Stimulated activated CD8-positive, alpha-beta memory T cell treated with anti-CD3 and anti-CD28 coated beads, Interleukin-4, amount 100 ng/mL, for 24 hours (primary cell): ENCODE measurements at regions not wholly inside any gene's neighbourhood (a gene's known extent, or its start where the extent isn't known, plus 50 kb on each side); places are given as distances from the start of the nearest gene placed in this dataset.
"Not testable (repeated sequence)": the region's sequence is repeated elsewhere in the genome, so short reads cannot be mapped to it uniquely, and the experiment has no call there.

ENCODE experiments used
- DNase-seq: peaks from one replicate; pipeline ENCODE4 v3.0.0-alpha.2; 2020; ENCODE audit warnings: low read depth

GRCh38 chr7:29701540-29701939, 104.8 kb upstream of the WIPF3 start:
- DNase-seq, result not testable (repeated sequence)

DNA sequence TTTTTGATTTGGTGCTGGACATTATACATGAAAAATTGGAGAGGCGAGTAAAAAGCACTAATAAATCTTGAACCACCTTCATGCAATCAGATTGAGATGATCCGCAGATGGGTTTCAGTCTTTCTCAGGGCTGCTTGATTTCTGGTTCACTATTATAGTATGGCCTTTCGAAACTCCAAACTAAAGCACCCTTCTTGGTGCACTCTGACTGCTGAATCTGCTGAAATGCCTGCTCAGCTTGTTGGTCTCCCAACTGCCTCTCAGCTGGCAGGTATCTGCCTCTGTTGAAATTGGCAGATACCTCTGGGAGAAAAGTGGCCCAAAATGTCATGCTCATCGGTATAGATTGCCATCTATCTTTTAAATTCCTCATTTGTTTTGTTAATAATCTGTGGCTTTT, 102.5 kb upstream of the WIPF3 start:
- not testable (repeated sequence) for DNase-seq

DNA sequence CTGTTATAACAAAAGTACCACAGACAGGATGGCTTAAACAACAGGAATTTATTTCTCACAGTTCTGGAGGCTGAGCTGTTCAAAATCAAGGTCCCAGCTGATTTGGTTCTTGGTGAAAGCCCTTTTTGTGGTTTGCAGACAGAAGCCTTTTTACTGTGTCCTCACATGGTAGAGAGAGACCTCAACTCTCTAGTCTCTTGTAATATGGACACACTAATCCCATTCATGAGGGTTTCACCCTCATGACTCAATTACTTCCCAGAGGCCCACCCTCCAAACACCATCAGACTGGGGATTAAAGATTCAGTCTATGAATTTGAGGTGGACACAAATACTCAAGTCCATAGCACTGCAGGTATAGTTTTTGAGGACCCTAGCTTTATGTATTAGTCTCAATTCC, 97.3 kb upstream of the WIPF3 start:
- DNase-seq, result not testable (repeated sequence)

GRCh38 chr7:29723127-29723526, 83.2 kb upstream of the WIPF3 start:
- DNase-seq, result not testable (repeated sequence)

DNA sequence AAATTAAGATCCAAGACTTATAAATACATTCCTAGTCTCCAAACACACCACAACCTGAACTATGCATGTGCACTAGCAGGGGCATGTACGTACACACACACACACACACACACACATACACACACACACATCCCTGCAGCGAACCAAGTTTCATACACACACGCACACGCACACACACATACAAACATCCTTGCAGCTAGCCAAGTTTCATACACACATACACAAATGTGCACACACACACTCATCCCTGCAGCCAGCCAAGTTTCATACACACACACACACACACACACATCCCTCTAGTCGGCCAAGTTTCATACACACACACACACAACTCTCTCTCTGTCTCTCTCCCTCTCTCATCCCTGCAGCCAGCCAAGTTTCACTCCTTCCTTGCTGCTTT, 82.7 kb upstream of the WIPF3 start:
- no peak for DNase-seq

DNA sequence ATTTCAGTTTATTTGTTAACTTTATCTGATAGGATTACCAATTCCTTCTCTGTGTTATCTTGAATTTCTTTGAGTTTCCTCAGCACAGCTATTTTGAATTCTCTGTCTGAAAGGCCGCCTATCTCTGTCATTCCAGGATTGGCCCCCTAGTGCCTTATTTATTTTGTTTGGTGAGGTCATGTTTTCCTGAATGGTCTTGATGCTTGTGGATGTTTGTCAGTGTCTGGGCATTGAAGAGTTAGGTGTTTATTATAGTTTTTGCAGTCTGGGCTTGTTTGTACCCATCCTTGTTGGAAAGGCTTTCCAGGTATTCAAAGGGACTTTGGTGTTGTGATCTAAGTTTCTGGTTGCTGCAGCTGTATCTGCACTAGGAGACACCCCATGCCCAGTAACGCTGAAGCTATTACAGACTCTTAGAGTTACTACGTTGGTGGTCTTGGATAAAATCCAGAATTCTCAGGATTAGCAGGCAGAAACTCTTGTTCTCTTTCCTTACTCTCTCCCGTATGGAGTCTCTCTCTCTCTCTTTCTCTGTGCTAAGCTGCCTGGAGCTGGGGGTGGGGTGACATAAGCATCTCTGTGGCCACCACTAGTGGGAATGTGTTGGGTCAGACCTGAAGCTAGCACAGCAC, 76.7 kb upstream of the WIPF3 start:
- not testable (repeated sequence) for DNase-seq

GRCh38 chr7:29734246-29734731, 72.0 kb upstream of the WIPF3 start:
- no peak for DNase-seq

DNA sequence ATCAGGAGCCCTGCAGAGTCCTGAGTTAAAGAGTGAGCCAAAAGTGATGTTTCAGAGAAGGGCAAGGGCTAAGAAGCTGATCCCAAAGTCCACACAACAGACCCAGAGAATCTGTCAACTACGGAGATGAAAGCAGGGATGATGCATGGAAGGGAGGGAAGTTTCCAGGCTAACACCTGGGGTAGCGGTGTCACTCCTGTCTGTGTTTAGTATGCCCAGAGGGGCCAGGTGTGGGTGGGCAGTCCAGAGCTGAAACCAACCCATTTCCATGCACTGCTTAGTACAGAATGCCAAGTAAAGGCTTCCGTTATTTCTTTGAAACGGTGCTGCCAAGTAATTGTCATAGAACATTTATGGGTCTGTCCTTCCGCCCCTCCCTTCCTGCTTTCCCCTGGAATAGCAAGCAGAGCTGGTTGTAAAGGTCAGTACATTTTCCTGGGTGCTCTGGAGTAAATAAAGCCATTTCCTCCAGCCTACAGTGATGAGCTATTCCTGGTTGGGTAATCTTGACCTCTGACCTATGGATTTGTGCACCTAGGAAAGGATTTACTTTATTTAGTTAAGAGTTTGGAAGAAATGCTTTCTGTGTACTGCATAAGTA, 58.6 kb upstream of the WIPF3 start:
- not testable (repeated sequence) for DNase-seq

- no peak for DNase-seq
These were observed 57.8 kb upstream of the WIPF3 start for GRCh38 chr7:29748286-29749099.

DNA sequence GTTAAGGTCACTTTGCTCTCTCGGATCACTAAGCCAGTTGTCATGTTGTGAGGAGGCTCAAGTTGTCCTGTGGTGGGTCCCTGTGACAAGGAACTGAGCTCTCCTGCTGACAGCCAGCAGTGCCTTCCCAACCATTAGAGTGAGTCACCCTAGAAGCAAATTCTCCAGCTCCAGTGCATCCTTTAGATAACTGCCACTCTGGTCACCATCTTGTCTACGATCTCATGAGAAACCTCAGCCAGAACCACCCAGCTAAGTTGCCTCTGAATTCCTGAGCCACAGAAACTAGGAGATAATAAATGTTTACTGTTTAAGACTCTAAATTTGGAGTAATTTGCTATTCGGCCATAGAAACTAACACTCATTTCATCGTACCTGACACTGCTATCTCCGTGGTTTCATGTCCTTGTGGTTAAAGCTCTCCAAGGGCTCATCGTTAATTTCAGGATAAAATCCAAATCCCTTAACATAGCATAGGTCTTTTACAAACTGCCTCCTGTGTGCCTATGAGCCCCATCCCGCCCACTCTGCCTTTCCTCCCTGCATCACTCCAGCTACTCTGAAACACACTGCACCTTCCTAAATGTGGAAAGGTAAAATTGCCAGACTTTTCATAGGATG, 56.5 kb upstream of the WIPF3 start:
- DNase-seq, result no peak

GRCh38 chr7:29750373-29750940, 55.9 kb upstream of the WIPF3 start:
- not testable (repeated sequence) for DNase-seq

DNA sequence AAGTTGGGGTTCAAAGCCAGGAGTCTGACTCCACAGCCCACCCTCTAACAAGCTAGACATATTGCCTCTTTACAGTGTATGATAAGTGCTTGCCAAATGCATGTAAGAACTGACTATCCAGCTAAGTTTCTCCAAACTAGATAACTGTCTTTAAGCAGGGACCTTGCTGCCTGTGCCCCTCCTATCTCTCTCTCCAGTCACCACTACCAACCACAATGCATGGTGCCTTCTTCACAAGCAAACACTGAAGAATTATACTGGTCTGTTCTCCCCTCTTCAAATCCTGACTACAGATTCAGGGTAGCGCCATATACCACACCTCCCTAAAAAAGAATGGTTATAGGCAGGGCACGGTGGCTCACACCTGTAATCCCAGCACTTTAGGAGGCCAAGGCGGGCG, 55.3 kb upstream of the WIPF3 start:
- not testable (repeated sequence) for DNase-seq

GRCh38 chr7:29754874-29755490, 51.3 kb upstream of the WIPF3 start:
- no peak for DNase-seq
